HG02623 (cell line): ENCODE measurements at regions not wholly inside any gene's neighbourhood (a gene's known extent, or its start where the extent isn't known, plus 50 kb on each side); places are given as distances from the start of the nearest gene placed in this dataset.
"Not testable (repeated sequence)": the region's sequence is repeated elsewhere in the genome, so short reads cannot be mapped to it uniquely, and the experiment has no call there.

Experiments used
- ATAC-seq: cut with Tn5 transposase; IDR thresholded peaks from one replicate; pipeline ENCODE4 v1.9.1; 2021; ENCODE audit warnings: moderate library complexity; ENCODE audit not compliant: unreplicated experiment

GRCh38 chr7:20083781-20084180 lies 133.4 kb downstream of the MACC1 start:
- ATAC-seq = no peak

- ATAC-seq = no peak
These were observed 138.1 kb downstream of the MACC1 start for GRCh38 chr7:20079080-20079479.

GRCh38 chr7:20076835-20077234 lies 140.3 kb downstream of the MACC1 start:
- no peak for ATAC-seq

- ATAC-seq = no peak
These were observed 141.0 kb downstream of the MACC1 start for GRCh38 chr7:20075992-20076820.

- ATAC-seq = no peak
These were observed 141.7 kb downstream of the MACC1 start for GRCh38 chr7:20075440-20075839.

- not testable (repeated sequence) for ATAC-seq
These were observed 149.2 kb downstream of the MACC1 start for GRCh38 chr7:20068004-20068403.

GRCh38 chr7:20064974-20065862 lies 152.0 kb downstream of the MACC1 start:
- ATAC-seq = peak; percentile 99

- ATAC-seq = no peak
These were observed 152.8 kb downstream of the MACC1 start for GRCh38 chr7:20064181-20064970.

- no peak for ATAC-seq
These were observed 153.5 kb downstream of the MACC1 start for GRCh38 chr7:20063644-20064043.

- ATAC-seq = no peak
These were observed 154.3 kb downstream of the MACC1 start for GRCh38 chr7:20062932-20063331.

GRCh38 chr7:20053334-20054104 lies 163.7 kb downstream of the MACC1 start:
- ATAC-seq = no peak

- no peak for ATAC-seq
These were observed 166.8 kb downstream of the MACC1 start for GRCh38 chr7:20050241-20050966.

- ATAC-seq = no peak
These were observed 178.5 kb downstream of the MACC1 start for GRCh38 chr7:20038676-20039075.

- ATAC-seq = no peak
These were observed 181.8 kb downstream of the MACC1 start for GRCh38 chr7:20035279-20035875.

- ATAC-seq = no peak
These were observed 183.4 kb downstream of the MACC1 start for GRCh38 chr7:20033621-20034400.

- ATAC-seq = no peak
These were observed 184.4 kb downstream of the MACC1 start for GRCh38 chr7:20032741-20033140.

GRCh38 chr7:20030915-20031362 lies 186.2 kb downstream of the MACC1 start:
- peak; percentile 55 for ATAC-seq

GRCh38 chr7:20030417-20030816 lies 186.8 kb downstream of the MACC1 start:
- peak; percentile 90 for ATAC-seq
